H9 (cell line): ENCODE measurements at regions not wholly inside any gene's neighbourhood (a gene's known extent, or its start where the extent isn't known, plus 50 kb on each side); places are given as distances from the start of the nearest gene placed in this dataset.

Experiments
- DNase-seq: peaks from one replicate; pipeline ENCODE4 v3.0.0-alpha.2; 2017
- H2AFZ ChIP-seq: one replicate; pipeline ENCODE4 v1.6.1; 2013; ENCODE audit warnings: mild to moderate bottlenecking, low read length, control low read depth, moderate library complexity
- H2AK5ac ChIP-seq: 2 replicates; pipeline ENCODE4 v1.6.1; 2013; ENCODE audit warnings: low read length, control low read depth, mixed read lengths; ENCODE audit not compliant: insufficient read length
- H2BK120ac ChIP-seq: one replicate; pipeline ENCODE4 v1.6.1; 2013; ENCODE audit warnings: low read depth, mild to moderate bottlenecking, low read length, control low read depth, inconsistent platforms; ENCODE audit not compliant: poor library complexity, severe bottlenecking
- H2BK12ac ChIP-seq: 2 replicates; pipeline ENCODE4 v1.6.1; 2013; ENCODE audit warnings: low read length, control low read depth, mixed read lengths, low read depth; ENCODE audit not compliant: insufficient read length
- H2BK15ac ChIP-seq: 2 replicates; pipeline ENCODE4 v1.6.1; 2013; ENCODE audit warnings: low read depth, low read length, control low read depth
- H2BK20ac ChIP-seq: one replicate; pipeline ENCODE4 v1.6.1; 2013; ENCODE audit warnings: low read depth, mild to moderate bottlenecking, low read length, control low read depth, inconsistent platforms; ENCODE audit not compliant: poor library complexity, severe bottlenecking
- H2BK5ac ChIP-seq: 2 replicates; pipeline ENCODE4 v1.6.1; 2013; ENCODE audit warnings: low read length, control low read depth, mixed read lengths; ENCODE audit not compliant: insufficient read length
- H3K14ac ChIP-seq: 2 replicates; pipeline ENCODE4 v1.6.1; 2013; ENCODE audit warnings: low read length, control low read depth; ENCODE audit not compliant: insufficient read depth
- H3K18ac ChIP-seq: 2 replicates; pipeline ENCODE4 v1.6.1; 2013; ENCODE audit warnings: low read depth, mild to moderate bottlenecking, mixed read lengths, low read length, control low read depth; ENCODE audit not compliant: insufficient read length
- H3K23ac ChIP-seq: 2 replicates; pipeline ENCODE4 v1.6.1; 2013; ENCODE audit warnings: low read length, control low read depth, mixed read lengths, low read depth; ENCODE audit not compliant: insufficient read length
- H3K23me2 ChIP-seq: 2 replicates; pipeline ENCODE4 v1.6.1; 2013; ENCODE audit warnings: low read depth, mild to moderate bottlenecking, mixed read lengths, low read length, control low read depth; ENCODE audit not compliant: insufficient read length, poor library complexity, severe bottlenecking
- H3K27ac ChIP-seq: 2 replicates; pipeline ENCODE4 v1.5.1; 2013; ENCODE audit warnings: low read length, control low read depth, mixed read lengths, low read depth; ENCODE audit not compliant: insufficient read length
- H3K27me3 ChIP-seq: 2 replicates; pipeline ENCODE4 v1.6.1; 2013; ENCODE audit warnings: low read length, control low read depth, inconsistent platforms; ENCODE audit not compliant: insufficient read depth
- H3K4ac ChIP-seq: 2 replicates; pipeline ENCODE4 v1.6.1; 2013; ENCODE audit warnings: low read depth, mild to moderate bottlenecking, control low read depth, inconsistent platforms, low read length, moderate library complexity
- H3K4me1 ChIP-seq: 2 replicates; pipeline ENCODE4 v1.6.1; 2013; ENCODE audit warnings: low read length, control low read depth, inconsistent platforms; ENCODE audit not compliant: insufficient read depth
- H3K4me2 ChIP-seq: 2 replicates; pipeline ENCODE4 v1.6.1; 2013; ENCODE audit warnings: low read length, control low read depth, mixed read lengths; ENCODE audit not compliant: insufficient read length, insufficient read depth
- H3K56ac ChIP-seq: 2 replicates; pipeline ENCODE4 v1.6.1; 2013; ENCODE audit warnings: low read depth, mild to moderate bottlenecking, mixed read lengths, low read length, control low read depth; ENCODE audit not compliant: insufficient read length
- H3K79me1 ChIP-seq: 2 replicates; pipeline ENCODE4 v1.6.1; 2013; ENCODE audit warnings: low read depth, mild to moderate bottlenecking, moderate library complexity, low read length, control low read depth, inconsistent platforms; ENCODE audit not compliant: insufficient read depth, poor library complexity, severe bottlenecking
- H3K79me2 ChIP-seq: 2 replicates; pipeline ENCODE4 v1.6.1; 2013; ENCODE audit warnings: low read length, control low read depth, inconsistent platforms; ENCODE audit not compliant: insufficient read depth
- H3K9ac ChIP-seq: 2 replicates; pipeline ENCODE4 v1.6.1; 2013; ENCODE audit warnings: low read length, control low read depth, mixed read lengths; ENCODE audit not compliant: insufficient read length; ENCODE audit errors: extremely low read depth
- H3K9me3 ChIP-seq: one replicate; pipeline ENCODE4 v1.6.1; 2013; ENCODE audit warnings: low read depth, low read length, inconsistent platforms; ENCODE audit not compliant: control insufficient read depth
- H3T11ph ChIP-seq: one replicate; pipeline ENCODE4 v1.6.1; 2013; ENCODE audit warnings: mild to moderate bottlenecking, low read length, control low read depth, inconsistent platforms
- H4K20me1 ChIP-seq: one replicate; pipeline ENCODE4 v1.6.1; 2013; ENCODE audit not compliant: control insufficient read depth, insufficient read length, insufficient read depth
- H4K5ac ChIP-seq: 2 replicates; pipeline ENCODE4 v1.6.1; 2013; ENCODE audit warnings: low read depth, mild to moderate bottlenecking, mixed read lengths, low read length, control low read depth; ENCODE audit not compliant: insufficient read length
- H4K8ac ChIP-seq: replicated peaks from 2 replicates; pipeline ENCODE4 v1.6.1; 2013; ENCODE audit warnings: low read length, control low read depth, mixed read lengths, low read depth; ENCODE audit not compliant: insufficient read length
- H4K91ac ChIP-seq: 2 replicates; pipeline ENCODE4 v1.6.1; 2013; ENCODE audit warnings: low read depth, mild to moderate bottlenecking, moderate library complexity, mixed read lengths, low read length, control low read depth; ENCODE audit not compliant: insufficient read length
- H3K27ac Mint-ChIP-seq, 3 experiments: 2 replicates in 2 of 3; 3 replicates in 1 of 3; pipeline ENCODE4 v1.8.0; 2020 to 2021; ENCODE audit warnings: mixed read lengths in 3 of 3, mild to moderate bottlenecking in 1 of 3, moderate library complexity in 1 of 3
- H3K27me3 Mint-ChIP-seq: 2 replicates; pipeline ENCODE4 v1.8.0; 2021; ENCODE audit warnings: low read depth, mild to moderate bottlenecking, moderate library complexity, mixed read lengths
- H3K36me3 Mint-ChIP-seq, 3 experiments: 2 replicates in 2 of 3; 3 replicates in 1 of 3; pipeline ENCODE4 v1.8.0; 2020 to 2021; ENCODE audit warnings: low read depth in 3 of 3, mixed read lengths in 3 of 3; ENCODE audit not compliant: insufficient read depth in 1 of 3
- H3K4me1 Mint-ChIP-seq, 2 experiments: 2 replicates each; pipeline ENCODE4 v1.8.0; 2020; ENCODE audit warnings: mixed read lengths in 2 of 2
- H3K4me3 Mint-ChIP-seq, 2 experiments: 2 replicates in 1 of 2; 3 replicates in 1 of 2; pipeline ENCODE4 v1.8.0; 2020 to 2021; ENCODE audit warnings: mild to moderate bottlenecking in 2 of 2, mixed read lengths in 2 of 2, moderate library complexity in 1 of 2
- H3K9me3 Mint-ChIP-seq, 2 experiments: 2 replicates in 1 of 2; 3 replicates in 1 of 2; pipeline ENCODE4 v1.8.0; 2020; ENCODE audit warnings: mild to moderate bottlenecking in 2 of 2, mixed read lengths in 2 of 2, moderate library complexity in 1 of 2
- WGBS: extraction: QIAGEN DNeasy Blood & Tissue Kit; methylation state at CpG from one replicate; pipeline ENCODE4 v1.1.7; 2013; ENCODE audit warnings: missing lambda C conversion rate, low lambda C conversion rate, mixed read lengths; ENCODE audit not compliant: insufficient read length; ENCODE audit errors: extremely low coverage; 5-methylcytosine and 5-hydroxymethylcytosine counted together
- TF ChIP-seq, protein P1 (sequence below): fragments of 200-600 bp; sonication (generic); conservative IDR thresholded peaks from 3 replicates; pipeline ENCODE4 v1.8.0; 2021; ENCODE audit warnings: antibody characterized with exemption, mild to moderate bottlenecking

DNA sequence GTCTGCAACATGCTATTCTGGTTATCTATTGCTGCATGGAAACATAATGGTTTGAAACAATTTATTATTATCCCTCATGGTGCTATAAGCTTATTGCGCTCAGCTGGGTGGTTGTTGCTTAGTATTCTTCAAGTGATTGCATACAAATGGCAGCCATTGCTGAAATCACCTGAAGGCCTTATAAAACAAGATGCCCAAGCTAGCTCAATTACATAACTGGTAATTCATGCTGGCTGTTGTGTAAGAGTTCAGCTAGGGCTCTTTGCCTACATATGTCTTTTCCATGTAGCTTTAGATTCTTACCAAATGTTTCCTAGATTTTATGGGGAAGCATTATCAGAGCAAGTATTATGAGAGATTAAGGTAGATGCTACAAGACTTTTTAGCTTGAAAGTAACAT, 644.0 kb upstream of the CBLB start:
- no peak overlapping the region for H4K8ac ChIP-seq
- no peak overlapping the region for H3K14ac ChIP-seq
- H4K20me1 ChIP-seq = no peaks in the 10 kb centered on the region
- H2BK15ac ChIP-seq = no peak overlapping the region
- Mint-ChIP-seq H3K27me3 (no peaks in the 10 kb centered on the region), H3K4me1 (no peaks in the 10 kb centered on the region), H3K4me3 (no peak overlapping the region), H3K36me3 (no peaks in the 10 kb centered on the region), H3K9me3 (no peaks in the 10 kb centered on the region), H3K27ac (no peak overlapping the region)
- H3K27ac ChIP-seq = no peak overlapping the region
- no peak overlapping the region for H4K91ac ChIP-seq
- H3K18ac ChIP-seq = no peak overlapping the region
- H3K27me3 ChIP-seq = no peaks in the 10 kb centered on the region
- DNase-seq = no peak
- H3T11ph ChIP-seq = no peak overlapping the region
- no peaks in the 10 kb centered on the region for H3K23me2 ChIP-seq
- no peak overlapping the region for H3K4ac ChIP-seq
- H3K9me3 ChIP-seq = no peaks in the 10 kb centered on the region
- H3K79me1 ChIP-seq = no peaks in the 10 kb centered on the region
- no peaks in the 10 kb centered on the region for H3K79me2 ChIP-seq
- no peak overlapping the region for H2BK12ac ChIP-seq
- no peak overlapping the region for H4K5ac ChIP-seq
- H3K56ac ChIP-seq = no peak overlapping the region
- H3K4me1 ChIP-seq = no peaks in the 10 kb centered on the region
- H3K4me2 ChIP-seq = no peak overlapping the region
- H3K23ac ChIP-seq = no peak overlapping the region
- no peak overlapping the region for H2AK5ac ChIP-seq
- TF ChIP-seq, protein P1, sequence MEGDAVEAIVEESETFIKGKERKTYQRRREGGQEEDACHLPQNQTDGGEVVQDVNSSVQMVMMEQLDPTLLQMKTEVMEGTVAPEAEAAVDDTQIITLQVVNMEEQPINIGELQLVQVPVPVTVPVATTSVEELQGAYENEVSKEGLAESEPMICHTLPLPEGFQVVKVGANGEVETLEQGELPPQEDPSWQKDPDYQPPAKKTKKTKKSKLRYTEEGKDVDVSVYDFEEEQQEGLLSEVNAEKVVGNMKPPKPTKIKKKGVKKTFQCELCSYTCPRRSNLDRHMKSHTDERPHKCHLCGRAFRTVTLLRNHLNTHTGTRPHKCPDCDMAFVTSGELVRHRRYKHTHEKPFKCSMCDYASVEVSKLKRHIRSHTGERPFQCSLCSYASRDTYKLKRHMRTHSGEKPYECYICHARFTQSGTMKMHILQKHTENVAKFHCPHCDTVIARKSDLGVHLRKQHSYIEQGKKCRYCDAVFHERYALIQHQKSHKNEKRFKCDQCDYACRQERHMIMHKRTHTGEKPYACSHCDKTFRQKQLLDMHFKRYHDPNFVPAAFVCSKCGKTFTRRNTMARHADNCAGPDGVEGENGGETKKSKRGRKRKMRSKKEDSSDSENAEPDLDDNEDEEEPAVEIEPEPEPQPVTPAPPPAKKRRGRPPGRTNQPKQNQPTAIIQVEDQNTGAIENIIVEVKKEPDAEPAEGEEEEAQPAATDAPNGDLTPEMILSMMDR = no peak
- H2BK5ac ChIP-seq = no peak overlapping the region
- H2AFZ ChIP-seq = no peak overlapping the region
- H2BK20ac ChIP-seq = no peak overlapping the region
- WGBS = no CpG with 5 or more reads among the region's 1 CpG
- H3K9ac ChIP-seq = no peak overlapping the region
- H2BK120ac ChIP-seq = no peak overlapping the region
